ENCODE measurements at regions not wholly inside any gene's neighbourhood (a gene's known extent, or its start where the extent isn't known, plus 50 kb on each side); places are given as distances from the start of the nearest gene placed in this dataset.

DNA sequence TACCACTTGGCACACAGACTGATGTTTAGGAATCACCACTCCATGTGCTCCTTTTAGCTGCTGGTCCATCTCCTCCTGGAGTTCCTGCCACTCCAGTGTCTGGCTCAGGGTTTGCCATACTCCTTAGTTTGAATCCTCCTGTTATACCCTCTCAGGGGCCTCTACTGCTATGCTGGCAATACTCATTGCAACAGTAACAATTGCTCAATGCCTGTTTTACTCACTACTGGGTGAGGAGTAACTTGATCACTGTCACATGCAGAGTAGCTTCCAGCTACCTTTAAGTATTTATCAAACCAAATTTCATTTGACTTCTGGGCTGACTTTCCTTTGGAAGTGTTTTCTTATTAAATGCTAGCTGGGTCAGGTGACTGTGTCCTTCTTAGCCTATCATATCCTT is 107.2 kb upstream of the WLS start:
- no peak for TF ChIP-seq EZH2 (IDR thresholded peaks at IDR 0.05; ENCODE audit: borderline replicate concordance, insufficient read depth, low read depth, low read length, poor library complexity, severe bottlenecking)
- TF ChIP-seq, protein P1, sequence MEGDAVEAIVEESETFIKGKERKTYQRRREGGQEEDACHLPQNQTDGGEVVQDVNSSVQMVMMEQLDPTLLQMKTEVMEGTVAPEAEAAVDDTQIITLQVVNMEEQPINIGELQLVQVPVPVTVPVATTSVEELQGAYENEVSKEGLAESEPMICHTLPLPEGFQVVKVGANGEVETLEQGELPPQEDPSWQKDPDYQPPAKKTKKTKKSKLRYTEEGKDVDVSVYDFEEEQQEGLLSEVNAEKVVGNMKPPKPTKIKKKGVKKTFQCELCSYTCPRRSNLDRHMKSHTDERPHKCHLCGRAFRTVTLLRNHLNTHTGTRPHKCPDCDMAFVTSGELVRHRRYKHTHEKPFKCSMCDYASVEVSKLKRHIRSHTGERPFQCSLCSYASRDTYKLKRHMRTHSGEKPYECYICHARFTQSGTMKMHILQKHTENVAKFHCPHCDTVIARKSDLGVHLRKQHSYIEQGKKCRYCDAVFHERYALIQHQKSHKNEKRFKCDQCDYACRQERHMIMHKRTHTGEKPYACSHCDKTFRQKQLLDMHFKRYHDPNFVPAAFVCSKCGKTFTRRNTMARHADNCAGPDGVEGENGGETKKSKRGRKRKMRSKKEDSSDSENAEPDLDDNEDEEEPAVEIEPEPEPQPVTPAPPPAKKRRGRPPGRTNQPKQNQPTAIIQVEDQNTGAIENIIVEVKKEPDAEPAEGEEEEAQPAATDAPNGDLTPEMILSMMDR (IDR thresholded peaks at IDR 0.05): no peak

Measured in B cell (primary cell).